HG03108 (cell line): ENCODE measurements at regions not wholly inside any gene's neighbourhood (a gene's known extent, or its start where the extent isn't known, plus 50 kb on each side); places are given as distances from the start of the nearest gene placed in this dataset.

Experiments
- ATAC-seq: cut with Tn5 transposase; IDR thresholded peaks from one replicate; pipeline ENCODE4 v1.9.1; 2021; ENCODE audit warnings: moderate library complexity; ENCODE audit not compliant: unreplicated experiment

DNA sequence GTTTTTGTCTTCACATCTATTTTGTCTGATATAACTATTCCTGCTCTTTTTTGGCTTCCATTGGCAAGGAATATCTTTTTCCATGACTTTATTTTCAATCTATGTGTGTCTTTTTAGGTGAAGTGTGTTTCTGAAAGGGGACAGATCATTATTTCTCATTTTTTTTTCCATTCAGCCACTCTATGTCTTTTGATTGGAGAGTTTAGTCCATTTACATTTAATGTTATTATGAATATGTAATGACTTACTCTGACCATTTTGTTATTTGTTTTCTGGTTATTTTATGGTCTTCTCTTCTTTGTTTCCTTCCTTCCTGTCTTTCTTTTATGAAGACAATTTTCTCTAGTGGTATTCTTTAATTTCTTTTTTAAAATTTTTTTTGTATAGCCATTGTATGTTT lies 178.6 kb upstream of the CNTN5 start:
- ATAC-seq, result no peak

DNA sequence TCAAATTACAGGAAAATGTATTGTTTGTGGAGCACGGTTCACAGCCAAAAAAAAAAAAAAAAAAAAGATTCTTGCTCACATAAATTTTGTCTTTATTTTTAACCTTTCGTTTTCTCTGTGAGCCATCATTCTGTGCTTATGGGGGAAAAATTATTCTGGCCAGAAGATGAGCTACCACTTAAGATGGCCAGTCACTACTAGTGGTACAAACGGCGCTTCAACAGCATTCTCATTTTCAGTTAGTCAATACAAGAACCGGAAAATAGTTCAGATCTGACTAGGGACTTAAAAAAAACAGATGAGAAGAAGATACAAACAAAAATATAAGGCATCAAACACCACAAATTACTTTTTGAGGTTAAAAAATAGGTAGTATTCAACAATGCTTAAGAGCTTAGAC lies 158.6 kb upstream of the CNTN5 start:
- ATAC-seq, result no peak

DNA sequence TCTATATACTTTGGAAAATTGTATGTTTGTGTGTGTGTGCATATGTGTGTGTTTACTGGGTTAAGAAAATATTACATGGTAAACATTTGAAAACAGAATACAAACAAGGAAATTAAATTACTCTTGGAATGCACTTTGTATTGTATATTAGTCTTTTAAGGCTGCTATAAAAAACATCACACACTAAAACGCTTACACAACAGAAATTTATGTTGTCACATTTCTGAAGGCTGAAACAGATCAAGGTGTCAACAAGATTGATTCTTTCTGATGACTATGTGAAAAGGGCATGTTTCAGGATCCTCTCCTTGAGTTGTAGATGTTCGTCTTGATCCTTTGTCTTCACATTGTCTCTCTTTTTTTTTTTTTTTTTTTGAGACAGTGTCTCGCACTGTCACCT lies 149.1 kb upstream of the CNTN5 start:
- ATAC-seq, result no peak

DNA sequence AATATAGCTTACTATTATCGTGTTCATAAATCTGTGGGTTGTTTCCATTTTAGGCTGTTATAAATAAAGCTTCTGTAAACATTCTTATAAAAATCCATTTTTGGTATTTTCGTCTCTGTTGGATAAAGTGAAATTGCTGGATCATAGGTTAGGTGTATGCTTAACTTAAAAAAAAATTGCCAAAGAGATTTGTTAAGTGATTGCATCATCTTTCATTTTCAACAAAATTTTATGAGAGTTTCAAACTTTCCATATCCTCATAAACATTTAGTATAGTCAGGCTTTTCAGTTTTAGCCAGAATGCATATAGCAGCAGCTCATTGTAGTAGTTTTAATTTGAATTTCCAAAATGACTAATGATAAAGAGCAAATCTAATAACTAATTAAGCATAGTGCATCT lies 146.7 kb upstream of the CNTN5 start:
- ATAC-seq, result no peak

DNA sequence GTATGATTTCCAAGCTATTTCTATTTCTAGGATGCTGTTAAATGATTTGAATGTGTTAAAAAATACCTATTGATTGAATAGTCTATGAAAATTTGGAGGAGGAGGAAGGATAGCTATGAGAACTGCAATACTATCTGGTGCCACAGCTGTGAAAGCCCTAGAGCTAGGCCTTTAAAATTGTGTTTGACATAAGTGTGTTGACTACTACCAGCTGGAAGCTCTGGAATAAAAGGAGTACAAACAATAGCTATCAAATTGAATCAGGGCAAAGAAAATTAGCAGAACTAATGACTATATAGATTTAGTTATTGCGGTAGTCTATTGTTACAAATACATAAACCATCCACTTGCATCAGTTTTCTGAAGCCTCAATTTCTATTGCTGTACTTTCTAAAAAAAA lies 124.8 kb upstream of the CNTN5 start:
- ATAC-seq, result no peak

DNA sequence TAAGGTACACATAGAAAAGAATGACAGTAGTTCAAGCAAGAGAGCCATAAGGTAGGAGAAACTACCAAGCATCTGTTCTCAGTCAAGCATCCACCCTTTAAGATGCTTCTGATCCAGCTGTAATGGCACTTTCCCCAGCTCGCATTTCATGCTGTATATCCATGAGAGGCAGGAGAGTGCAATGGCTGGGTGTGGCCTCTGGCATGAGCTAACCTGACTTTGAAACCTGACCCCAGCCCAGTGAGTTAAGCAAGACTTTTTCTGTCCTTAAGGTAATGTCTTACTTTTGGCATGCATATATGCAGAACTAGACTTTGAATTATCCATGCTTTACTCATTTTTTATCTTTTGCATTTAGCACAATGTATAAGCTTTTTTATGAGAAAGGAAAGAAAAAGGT lies 79.8 kb upstream of the CNTN5 start:
- no peak for ATAC-seq

DNA sequence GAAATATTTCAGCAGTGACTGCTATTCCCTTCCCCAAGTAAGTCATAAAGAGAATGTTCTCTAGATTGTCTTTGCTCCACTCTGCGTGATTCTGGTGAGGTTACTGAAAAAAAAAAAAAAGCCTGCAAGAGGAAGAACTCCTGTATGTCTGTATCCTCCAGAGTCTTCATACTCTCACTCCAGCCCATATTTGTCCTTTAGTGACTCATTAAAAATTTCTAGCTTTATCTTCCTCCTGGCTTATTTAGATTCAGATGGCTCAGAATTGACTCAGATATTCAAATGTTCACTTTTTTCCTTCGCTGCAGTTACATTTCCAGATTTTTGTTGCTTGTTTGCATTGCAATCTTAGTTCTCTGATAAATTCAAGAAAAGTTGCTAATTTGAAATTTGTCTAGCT lies 76.3 kb upstream of the CNTN5 start:
- no peak for ATAC-seq

DNA sequence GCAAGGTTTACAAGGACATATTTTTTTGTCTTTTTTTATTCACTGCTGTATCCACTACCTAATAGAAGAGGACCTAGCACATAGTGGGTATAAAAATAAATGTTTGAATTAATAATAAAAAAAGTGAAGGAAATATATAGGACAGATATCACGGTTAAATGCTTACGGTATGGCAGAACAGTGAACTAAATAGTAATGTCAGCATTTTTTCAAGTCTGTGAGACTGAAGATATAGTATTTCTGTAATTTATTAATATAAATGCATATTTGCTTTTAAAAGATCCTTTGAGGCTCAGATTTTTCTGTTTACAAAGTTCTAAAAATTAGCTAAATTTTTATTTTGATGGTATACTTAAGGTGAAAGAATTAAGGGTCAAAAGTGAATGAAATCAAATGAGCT lies 68.6 kb upstream of the CNTN5 start:
- ATAC-seq, result no peak

DNA sequence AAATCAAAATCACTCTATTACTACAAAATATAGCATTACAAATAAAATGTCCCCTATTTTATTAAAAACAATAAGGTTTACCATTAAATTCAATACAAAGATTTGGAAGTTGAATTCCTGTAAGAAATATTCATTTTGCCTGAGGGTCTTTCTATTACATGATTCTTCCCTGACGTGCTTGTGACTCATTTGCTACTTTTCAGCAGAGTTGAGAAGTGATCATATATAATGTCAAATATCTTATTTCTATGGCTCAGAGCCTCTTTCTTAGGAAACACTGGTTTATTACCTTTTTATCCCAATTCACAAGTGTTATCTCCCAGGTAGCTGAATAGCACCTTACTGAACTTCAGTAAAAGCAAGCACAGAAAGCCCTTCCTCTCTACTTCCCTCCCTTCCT lies 65.2 kb upstream of the CNTN5 start:
- ATAC-seq, result no peak

DNA sequence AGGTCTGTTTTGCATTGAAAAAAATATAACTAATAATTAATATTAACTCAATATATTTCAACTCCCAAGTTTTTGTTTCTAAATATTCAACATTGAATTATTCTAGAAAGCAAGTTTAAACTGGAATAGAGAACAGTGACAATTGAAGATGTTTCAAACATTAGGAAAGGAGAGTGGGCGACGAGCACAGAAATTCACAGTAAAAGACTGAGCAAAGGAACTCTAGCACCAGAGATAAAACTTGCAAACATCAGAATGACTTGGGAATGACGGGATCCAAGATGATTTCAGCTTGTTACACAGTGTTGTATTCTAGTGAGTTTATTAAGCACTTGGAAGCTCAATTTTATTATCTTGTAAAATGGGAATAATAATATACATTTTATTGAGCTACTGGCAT lies 56.6 kb upstream of the CNTN5 start:
- no peak for ATAC-seq

DNA sequence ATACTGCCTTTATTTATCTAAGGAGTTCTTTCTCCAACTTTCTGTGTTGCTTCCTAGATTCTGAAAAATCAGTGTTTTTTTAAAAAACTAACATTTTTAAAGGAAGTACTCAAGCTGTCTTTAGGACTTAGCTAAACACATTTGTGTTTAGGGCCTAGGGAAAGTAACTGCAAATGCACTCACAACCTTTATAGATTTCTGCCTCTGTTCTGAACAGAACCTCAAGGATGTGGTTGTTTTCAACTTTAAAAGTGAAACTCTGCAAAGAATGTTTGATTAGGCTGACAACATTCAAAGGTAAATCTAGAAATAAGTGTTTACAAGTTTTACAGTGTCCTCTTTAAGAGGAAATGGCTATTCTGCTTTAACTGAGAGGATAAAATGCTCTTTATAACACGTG lies 55.4 kb upstream of the CNTN5 start:
- no peak for ATAC-seq

DNA sequence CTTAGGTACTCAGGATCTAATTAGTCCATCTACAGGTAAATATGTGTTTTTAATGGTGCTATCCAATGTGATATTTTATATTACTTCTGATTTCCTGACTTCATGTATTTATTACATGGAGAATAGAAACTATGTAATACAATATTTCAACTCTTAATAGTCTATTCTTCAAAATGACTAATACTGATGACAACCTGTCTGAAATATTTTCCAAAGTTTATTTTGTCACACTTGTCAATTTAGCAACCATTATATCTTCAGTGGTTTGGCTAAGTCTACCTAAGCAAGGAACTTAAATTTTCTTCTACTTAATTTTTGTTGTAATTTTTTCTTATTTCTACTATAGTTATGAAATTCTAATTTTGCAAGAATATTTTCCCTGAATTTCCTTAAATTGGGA lies 55.0 kb upstream of the CNTN5 start:
- ATAC-seq, result no peak

DNA sequence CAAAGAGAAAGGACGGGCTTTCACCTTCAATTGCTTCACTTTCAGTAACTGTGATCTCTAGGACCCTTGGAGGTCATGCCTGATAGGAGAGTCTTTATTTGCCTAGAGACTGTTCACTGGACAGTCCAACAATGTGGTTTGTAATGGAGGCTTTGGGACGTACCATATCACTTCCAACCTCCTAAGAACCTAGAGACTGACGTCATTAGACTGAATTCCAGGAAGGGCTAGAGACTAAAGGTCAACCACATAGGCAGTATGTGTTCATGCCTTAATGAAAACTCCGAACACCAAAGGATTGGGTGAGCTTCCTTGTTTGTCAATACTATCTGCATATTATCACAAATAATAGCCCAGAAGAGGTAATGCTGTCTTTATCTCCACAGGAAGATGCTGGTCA lies 53.7 kb upstream of the CNTN5 start:
- no peak for ATAC-seq
